HG03135 (cell line): ENCODE measurements at regions not wholly inside any gene's neighbourhood (a gene's known extent, or its start where the extent isn't known, plus 50 kb on each side); places are given as distances from the start of the nearest gene placed in this dataset.

ENCODE experiments used
- ATAC-seq: cut with Tn5 transposase; IDR thresholded peaks from one replicate; pipeline ENCODE4 v1.9.1; 2021; ENCODE audit warnings: mild to moderate bottlenecking, moderate library complexity; ENCODE audit not compliant: unreplicated experiment

GRCh38 chr2:790634-791245, 113.5 kb upstream of the TMEM18 start:
- no peak for ATAC-seq

- no peak for ATAC-seq
Observed at GRCh38 chr2:790081-790480, 112.9 kb upstream of the TMEM18 start.

- ATAC-seq: no peak
Observed at GRCh38 chr2:789529-789928, 112.3 kb upstream of the TMEM18 start.

GRCh38 chr2:788227-789032, 111.2 kb upstream of the TMEM18 start:
- no peak for ATAC-seq

- ATAC-seq: no peak
Observed at GRCh38 chr2:784753-785152, 107.5 kb upstream of the TMEM18 start.

GRCh38 chr2:780581-780980, 103.4 kb upstream of the TMEM18 start:
- no peak for ATAC-seq

GRCh38 chr2:780002-780401, 102.8 kb upstream of the TMEM18 start:
- ATAC-seq: no peak

- ATAC-seq: no peak
Observed at GRCh38 chr2:778731-779350, 101.6 kb upstream of the TMEM18 start.

- ATAC-seq: no peak
Observed at GRCh38 chr2:777546-777945, 100.3 kb upstream of the TMEM18 start.

GRCh38 chr2:777051-777450, 99.8 kb upstream of the TMEM18 start:
- ATAC-seq: no peak

- no peak for ATAC-seq
Observed at GRCh38 chr2:776487-776886, 99.3 kb upstream of the TMEM18 start.

- ATAC-seq: no peak
Observed at GRCh38 chr2:776038-776437, 98.8 kb upstream of the TMEM18 start.

- ATAC-seq: no peak
Observed at GRCh38 chr2:774436-774835, 97.2 kb upstream of the TMEM18 start.

GRCh38 chr2:773256-774160, 96.3 kb upstream of the TMEM18 start:
- ATAC-seq: no peak

GRCh38 chr2:771538-771937, 94.3 kb upstream of the TMEM18 start:
- no peak for ATAC-seq

- ATAC-seq: no peak
Observed at GRCh38 chr2:770776-771175, 93.6 kb upstream of the TMEM18 start.

GRCh38 chr2:769771-770170, 92.6 kb upstream of the TMEM18 start:
- ATAC-seq: no peak

GRCh38 chr2:768451-768850, 91.2 kb upstream of the TMEM18 start:
- ATAC-seq: no peak

GRCh38 chr2:767944-768343, 90.7 kb upstream of the TMEM18 start:
- ATAC-seq: no peak

- ATAC-seq: no peak
Observed at GRCh38 chr2:767440-767839, 90.2 kb upstream of the TMEM18 start.

GRCh38 chr2:766255-766654, 89.0 kb upstream of the TMEM18 start:
- no peak for ATAC-seq
